DMS79 treated with DMSO at 0.1 percent for 48 hours (cell line): ENCODE measurements at regions not wholly inside any gene's neighbourhood (a gene's known extent, or its start where the extent isn't known, plus 50 kb on each side); places are given as distances from the start of the nearest gene placed in this dataset.
"Not testable (repeated sequence)": the region's sequence is repeated elsewhere in the genome, so short reads cannot be mapped to it uniquely, and the experiment has no call there.

Source experiments
- DNase-seq: peaks from one replicate; lab custom pipeline; 2025; lab: John Stamatoyannopoulos, UW

DNA sequence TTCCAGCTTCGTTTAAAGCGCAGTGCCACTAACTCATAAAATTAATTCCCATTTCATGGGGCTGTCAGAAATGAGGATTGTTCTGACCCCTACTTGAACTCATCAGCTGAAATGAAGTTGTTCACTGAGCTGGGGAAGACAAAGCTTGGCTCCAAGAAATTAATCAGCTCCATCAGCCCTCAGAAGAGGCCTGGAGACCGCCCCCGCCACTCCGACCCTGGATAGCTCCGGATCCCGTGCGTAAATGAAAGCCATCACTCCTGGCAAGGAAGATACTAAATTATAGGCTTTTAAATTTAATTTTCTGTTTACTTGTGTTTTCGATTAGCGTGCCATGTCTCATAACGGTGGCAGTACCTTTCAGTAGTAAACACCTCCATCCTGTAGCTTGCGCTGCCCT lies 142.8 kb upstream of the IRX2 start:
- DNase-seq = no peak

DNA sequence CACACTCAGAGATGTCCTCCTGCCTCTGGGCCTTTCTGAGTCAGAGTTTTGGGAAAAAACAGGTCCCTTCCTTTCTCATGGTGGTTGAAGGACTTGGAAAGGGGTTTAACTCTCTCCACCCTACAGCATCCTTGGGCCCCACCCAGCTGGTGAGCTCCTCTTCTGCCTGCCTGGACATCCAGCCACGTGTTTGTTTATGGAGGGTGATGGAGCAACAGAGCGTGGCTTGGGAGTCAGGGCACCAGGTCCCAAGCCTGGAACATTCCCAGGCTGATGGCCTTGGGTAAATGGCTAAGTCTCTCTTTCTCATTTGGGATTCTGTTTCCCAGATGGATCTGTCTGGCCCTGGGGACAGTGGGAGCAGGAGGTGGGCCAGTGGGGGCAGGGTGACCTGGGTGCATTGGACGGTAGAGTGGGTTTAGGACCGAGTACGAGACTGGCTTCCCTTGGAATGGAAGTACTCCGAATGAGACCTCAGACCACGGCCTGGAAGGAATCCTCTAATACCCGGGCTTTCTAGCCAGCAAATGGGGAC lies 141.1 kb upstream of the IRX2 start:
- DNase-seq = no peak

DNA sequence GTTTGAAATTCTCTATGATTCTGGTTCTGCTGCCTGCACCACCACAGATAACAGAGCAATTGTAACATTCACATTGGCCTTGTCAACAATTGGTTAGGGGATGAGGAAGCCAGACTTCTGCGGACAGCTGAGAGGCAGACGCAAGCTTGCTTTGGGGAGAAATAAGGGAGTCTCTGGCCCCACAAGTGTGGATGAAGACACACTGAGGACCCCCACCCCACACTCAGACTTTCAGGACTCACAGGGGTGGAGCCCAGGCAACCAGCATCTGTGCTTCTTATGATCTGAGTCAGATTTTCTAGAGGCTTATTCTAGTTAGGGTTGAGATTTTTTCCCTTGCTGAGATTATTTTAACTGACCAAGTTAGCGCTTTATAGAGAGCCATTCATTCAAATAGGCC lies 140.3 kb upstream of the IRX2 start:
- DNase-seq = no peak

- no peak for DNase-seq
Measured at GRCh38 chr5:2890011-2890410, 138.5 kb upstream of the IRX2 start.

DNA sequence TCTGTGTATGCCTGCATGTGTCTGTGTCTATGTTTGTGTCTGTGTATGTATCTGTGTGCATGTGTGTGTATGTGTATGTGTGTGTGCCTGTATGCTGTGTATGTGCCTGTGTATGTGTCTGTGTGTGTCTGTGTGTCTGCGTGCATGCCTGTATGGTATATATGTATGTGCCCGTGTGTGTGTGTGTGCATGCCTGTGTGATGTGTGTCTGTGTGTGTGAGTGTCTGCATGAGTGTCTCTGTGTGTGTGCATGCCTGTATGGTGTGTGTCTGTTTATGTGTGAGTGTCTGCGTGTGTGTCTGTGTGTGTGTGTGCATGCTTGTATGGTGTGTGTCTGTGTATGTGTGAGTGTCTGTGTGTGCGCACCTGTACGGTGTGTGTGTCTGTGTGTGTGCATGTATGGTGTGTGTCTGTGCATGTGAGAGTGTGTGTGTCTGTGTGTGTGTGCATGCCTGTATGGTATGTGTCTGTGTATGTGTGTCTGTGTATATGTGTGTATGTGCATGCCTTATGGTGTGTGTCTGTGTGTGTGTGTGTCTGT lies 137.1 kb upstream of the IRX2 start:
- DNase-seq = no peak

DNA sequence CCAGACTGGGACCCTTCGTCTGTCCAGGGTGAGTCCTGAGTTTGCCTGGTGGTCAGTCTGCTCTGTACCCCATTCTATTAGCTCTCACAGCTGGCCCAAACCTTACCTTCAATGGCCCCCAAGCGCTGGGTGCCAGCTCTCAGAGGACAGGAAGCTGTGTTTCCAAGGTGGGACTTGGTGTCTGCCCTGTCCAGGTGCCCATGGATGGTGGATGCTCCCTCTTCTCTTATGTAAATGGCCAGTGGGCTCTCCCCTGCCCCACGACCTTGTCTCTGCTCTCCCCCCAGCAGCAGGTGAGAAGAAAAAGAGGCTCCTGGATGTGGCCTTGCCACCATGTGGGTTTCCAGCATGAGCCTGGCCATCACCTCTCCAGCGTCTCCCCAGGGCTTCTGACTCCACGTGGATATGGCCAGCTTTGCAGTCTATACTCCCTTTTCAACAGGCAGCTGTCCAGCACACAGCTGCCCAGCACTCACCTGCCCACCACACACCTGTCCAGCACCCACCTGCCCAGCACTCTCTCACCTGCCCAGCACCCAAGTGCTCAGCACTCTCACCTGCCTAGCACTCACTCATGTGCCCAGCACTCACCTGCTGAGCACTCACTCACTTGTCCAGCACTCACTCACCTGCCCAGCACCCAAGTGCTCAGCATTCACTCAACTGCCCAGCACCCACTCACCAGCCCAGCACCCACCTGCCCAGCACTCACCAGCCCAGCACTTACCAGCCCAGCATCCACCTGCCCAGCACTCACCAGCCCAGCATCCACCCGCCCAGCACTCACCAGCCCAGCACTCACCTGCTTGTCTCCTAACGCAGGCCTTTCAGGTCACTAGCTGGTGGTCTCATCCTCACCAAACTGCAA lies 136.2 kb upstream of the IRX2 start:
- no peak for DNase-seq

DNA sequence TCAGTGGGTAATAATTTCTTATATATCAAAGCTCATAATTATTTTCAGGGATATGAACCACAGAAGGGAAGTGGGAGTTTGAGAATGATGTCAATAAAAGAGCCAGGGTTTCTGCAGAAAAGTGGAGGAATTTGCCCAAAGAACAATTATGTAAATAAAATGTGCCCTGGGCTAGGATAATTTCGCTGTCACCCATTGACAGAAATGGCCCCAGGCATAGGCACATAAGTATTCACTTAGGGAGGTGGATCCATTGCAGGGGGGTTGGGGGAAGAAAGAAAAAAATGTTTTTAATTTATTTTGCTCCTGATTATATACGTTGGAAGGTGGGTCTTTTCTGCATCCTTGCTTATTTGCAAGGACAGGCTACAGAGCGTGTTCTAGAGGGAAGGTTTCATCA lies 135.1 kb upstream of the IRX2 start:
- DNase-seq = no peak

- no peak for DNase-seq
Measured at GRCh38 chr5:2883771-2884170, 132.3 kb upstream of the IRX2 start.

DNA sequence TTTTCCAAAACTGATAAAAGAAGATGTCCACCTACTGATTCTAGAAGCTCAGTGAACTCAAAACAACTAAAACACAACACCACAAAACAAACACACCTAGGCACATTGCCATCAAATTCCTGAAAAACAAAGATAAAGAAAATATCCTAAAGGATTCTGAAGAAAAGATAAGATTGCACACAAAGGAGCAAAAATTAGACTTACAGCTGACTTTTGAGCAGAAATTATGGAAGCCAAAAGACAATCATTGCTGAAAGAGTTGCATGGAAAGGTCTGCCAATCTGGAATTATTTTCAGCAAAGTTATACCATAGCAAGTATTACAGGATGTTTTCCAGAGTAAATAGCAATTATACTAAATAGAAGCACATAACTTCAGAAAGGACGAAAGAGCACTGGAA lies 128.2 kb upstream of the IRX2 start:
- DNase-seq = no peak

DNA sequence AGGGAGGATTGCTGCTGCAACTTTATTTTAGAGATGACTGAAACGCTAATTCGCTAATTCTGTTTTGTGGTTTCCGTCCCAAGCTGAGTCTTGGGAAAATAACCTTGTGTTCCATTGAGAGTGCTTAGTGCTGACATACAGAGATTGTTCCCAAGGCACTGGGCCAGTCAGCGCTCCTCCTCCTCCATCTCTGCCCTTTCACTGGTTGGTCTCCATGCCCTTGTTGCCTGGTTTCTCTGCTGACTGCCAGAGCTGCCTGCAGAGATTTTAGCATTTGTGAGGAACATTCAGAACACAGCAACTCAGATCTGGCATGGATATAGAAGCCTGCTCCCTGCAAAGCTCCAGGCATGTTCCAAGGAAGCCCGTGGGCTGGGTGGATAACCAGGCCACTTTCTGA lies 126.0 kb upstream of the IRX2 start:
- no peak for DNase-seq

GRCh38 chr5:2876183-2876582 lies 124.7 kb upstream of the IRX2 start:
- DNase-seq = no peak

DNA sequence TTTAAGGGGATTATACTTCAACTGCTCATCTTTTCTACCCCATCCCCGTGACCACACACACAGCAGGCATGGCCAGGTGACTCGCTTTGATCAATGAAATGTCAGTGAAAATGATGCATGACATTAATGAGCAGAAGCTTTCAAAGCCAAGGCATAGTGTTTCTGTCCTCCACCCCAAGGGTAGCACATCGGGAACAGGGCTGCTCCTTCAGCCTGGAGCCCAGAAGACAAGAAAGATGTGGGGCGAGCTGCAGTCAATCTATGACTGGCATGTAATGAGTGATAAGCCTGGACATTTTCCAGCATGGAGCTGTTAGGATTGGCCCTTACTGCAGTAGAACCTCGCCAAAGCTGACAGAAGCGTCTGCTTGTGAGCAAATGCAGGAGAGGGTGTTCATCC lies 122.6 kb upstream of the IRX2 start:
- no peak for DNase-seq

GRCh38 chr5:2872676-2873075 lies 121.2 kb upstream of the IRX2 start:
- no peak for DNase-seq

DNA sequence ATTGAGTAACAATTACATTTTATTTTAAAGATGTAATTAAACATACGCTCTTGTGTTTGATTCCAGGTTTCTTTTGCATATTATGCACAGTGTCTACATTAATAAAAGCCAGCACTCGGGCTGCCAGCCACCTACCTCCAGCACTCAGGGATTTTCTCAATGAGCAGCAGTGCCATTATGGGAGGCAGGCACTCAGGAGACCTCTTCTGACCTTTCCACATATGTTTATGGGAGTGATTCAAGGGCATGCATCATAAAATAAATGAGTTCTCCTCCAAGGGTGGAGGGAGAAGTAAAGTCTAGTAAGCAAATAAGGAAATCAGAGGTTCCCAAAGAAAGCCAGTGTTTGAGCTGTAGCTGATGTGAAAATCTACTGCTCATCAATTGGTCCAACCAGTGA lies 119.8 kb upstream of the IRX2 start:
- peak; percentile 36 for DNase-seq

DNA sequence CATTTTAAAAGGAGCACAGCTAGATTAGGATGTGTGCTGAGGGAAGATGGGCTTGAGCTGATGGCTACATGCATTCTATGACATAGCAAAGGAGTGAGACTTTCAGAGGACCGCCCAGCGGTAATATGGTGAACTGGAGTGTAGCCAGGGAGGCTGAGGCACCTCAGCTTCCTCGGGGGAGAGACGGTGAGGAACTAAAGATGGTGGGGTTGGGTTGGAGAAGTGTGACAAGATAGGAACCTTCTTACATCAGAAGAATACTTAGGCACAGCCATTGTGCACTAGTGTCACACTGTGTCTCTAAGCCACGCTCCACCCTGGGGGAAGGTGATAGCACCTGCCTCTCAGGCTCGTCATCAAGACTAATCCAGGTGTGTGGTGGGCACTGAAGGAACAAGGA lies 118.0 kb upstream of the IRX2 start:
- DNase-seq = no peak

DNA sequence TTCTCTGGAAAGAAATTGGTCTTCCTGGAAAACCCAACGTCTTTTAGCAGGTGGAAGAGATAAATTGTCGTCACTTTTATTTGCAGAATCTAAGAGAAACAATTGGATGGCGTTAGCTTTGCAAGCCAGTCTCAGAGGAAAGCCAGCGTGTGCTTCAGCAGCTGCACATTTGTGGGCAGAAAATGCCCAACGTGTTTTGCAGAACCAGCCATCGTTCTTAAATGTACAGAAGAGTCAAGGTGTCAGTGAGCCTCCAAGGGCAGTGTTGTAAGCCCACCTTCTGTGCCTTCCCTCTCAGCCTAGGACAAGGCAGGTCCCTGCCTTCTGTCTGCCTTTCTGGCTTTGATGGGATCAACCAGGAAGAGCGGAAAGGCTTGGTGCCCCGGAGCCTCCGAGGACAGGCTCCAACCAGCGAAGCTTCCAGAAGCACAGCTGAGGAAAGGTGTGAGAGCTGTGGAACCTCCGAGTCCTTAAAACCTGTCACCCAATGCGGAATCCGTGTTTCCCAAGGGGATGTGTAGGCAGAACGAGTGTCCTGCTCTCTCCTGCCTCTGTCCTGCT lies 116.0 kb upstream of the IRX2 start:
- no peak for DNase-seq

GRCh38 chr5:2866662-2867372 lies 115.3 kb upstream of the IRX2 start:
- DNase-seq = no peak

- DNase-seq = no peak
Measured at GRCh38 chr5:2865856-2866255, 114.4 kb upstream of the IRX2 start.

DNA sequence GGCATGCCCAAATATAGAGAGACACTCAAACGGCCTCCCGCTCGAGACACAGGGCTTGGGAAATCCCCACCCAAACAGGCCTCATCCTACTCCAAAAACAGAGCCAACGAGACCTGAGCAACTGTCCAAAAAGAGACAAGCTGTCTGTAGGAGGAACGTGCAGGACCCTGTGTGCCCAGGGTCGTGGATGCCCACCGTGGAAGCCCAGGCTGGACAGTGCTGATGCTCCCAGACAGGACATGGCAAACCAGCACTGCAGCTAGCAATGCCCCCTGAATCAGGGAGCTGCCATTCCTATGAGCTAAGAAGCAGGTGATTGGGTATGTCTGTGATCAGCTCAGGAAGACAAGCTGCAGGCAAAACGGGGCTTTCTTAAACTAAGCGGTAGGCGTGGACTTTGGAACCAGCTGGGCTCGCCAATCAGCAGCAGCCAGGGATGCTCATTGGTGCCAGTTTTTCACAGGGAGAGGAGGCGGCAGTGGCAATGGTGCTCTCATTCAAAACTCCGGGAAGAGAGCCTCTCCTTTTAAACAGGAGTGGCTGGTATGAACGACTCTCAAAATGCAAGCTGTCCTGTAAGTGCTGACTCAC lies 113.1 kb upstream of the IRX2 start:
- DNase-seq = no peak

DNA sequence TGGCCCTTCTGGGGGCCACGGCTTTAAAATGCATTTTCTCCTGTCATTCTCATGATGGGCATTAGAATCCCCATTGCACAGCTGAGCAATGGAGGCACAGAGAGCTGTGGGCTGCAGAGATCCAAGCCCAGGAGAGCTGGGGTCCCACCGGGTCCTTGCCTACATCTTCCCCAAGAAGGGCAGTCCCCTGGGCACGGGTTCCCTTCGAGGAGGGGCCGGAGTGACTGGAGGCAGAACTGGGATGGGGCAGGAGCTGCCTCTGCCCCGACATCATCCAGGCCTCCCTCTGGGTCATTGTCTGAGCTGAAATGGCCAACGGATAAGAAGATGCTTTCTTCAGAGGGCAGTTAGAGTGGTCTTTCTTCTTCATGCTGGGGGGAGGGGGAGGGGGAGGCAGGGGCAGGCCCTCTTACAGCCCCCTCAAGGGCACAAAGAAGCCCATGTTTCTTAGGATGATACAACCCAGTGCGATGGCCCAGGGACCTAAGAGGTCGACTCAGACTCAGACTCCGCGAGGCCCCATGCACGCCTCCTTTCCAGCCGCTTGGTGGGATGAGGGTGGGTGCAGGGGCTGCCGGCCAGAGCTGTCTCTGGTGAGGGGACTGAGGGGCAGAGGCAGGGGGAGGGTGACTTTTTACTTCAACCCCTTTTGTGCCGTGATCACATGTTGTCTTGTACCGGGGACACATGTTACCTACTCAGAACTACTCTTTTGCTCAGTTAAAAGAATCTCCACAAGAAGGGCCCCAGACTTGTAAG lies 112.4 kb upstream of the IRX2 start:
- DNase-seq = no peak

DNA sequence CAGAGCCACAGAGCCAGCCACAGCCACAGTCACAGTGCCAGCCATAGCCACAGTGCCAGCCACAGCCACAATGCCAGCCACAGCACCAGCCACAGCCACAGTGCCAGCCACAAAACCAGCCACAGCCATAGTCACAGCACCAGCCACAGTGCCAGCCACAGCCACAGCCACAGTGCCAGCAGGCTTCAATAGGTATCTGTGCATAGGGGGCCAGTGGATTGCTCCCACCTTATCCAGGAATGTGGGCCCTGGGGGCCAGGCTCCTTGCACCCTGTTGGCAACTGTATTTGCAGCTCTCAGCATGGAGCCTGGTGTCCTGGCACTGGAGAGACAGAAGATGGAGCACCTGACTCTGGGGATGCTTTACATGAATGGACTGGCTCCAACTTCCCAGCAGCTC lies 111.7 kb upstream of the IRX2 start:
- no peak for DNase-seq

GRCh38 chr5:2862176-2862575 lies 110.7 kb upstream of the IRX2 start:
- DNase-seq = not testable (repeated sequence)
